Stimulated activated CD8-positive, alpha-beta memory T cell treated with anti-CD3 and anti-CD28 coated beads, Interleukin-7, amount 100 ng/mL, for 48 hours (primary cell): ENCODE measurements at regions not wholly inside any gene's neighbourhood (a gene's known extent, or its start where the extent isn't known, plus 50 kb on each side); places are given as distances from the start of the nearest gene placed in this dataset.
"Not testable (repeated sequence)": the region's sequence is repeated elsewhere in the genome, so short reads cannot be mapped to it uniquely, and the experiment has no call there.

Experiments used
- DNase-seq, 2 donors: peaks; one replicate each; pipeline ENCODE4 v3.0.0-alpha.2; 2020; ENCODE audit warnings: low read depth in 1 of 2; ENCODE audit errors: extremely low read depth in 1 of 2

GRCh38 chr13:18951412-18951811 lies 230.2 kb downstream of the TUBA3C start:
- no peak for DNase-seq

- DNase-seq: no peak
Measured at GRCh38 chr13:18949970-18950369, 231.7 kb downstream of the TUBA3C start.

- no peak for DNase-seq
Measured at GRCh38 chr13:18949489-18949761, 232.2 kb downstream of the TUBA3C start.

GRCh38 chr13:18948664-18949488 lies 232.7 kb downstream of the TUBA3C start:
- DNase-seq: no peak

GRCh38 chr13:18948012-18948663 lies 233.5 kb downstream of the TUBA3C start:
- no peak for DNase-seq

- no peak for DNase-seq
Measured at GRCh38 chr13:18947376-18947977, 234.1 kb downstream of the TUBA3C start.

- no peak for DNase-seq
Measured at GRCh38 chr13:18946738-18947137, 234.9 kb downstream of the TUBA3C start.

- DNase-seq: no peak
Measured at GRCh38 chr13:18944501-18945068, 237.0 kb downstream of the TUBA3C start.

GRCh38 chr13:18943721-18944391 lies 237.8 kb downstream of the TUBA3C start:
- no peak for DNase-seq

- no peak for DNase-seq
Measured at GRCh38 chr13:18943273-18943672, 238.4 kb downstream of the TUBA3C start.

GRCh38 chr13:18936104-18936503 lies 245.5 kb downstream of the TUBA3C start:
- DNase-seq: no peak

GRCh38 chr13:18921063-18921462 lies 260.6 kb downstream of the TUBA3C start:
- DNase-seq: no peak

- DNase-seq: not testable (repeated sequence)
Measured at GRCh38 chr13:18905096-18905495, 276.5 kb downstream of the TUBA3C start.

- DNase-seq: not testable (repeated sequence)
Measured at GRCh38 chr13:18895411-18895810, 286.2 kb downstream of the TUBA3C start.

- not testable (repeated sequence) for DNase-seq
Measured at GRCh38 chr13:18891242-18891641, 290.4 kb downstream of the TUBA3C start.

- DNase-seq: not testable (repeated sequence)
Measured at GRCh38 chr13:18874875-18875789, 306.5 kb downstream of the TUBA3C start.

- DNase-seq: not testable (repeated sequence)
Measured at GRCh38 chr13:18870557-18870956, 311.1 kb downstream of the TUBA3C start.

- DNase-seq: not testable (repeated sequence)
Measured at GRCh38 chr13:18869365-18869764, 312.3 kb downstream of the TUBA3C start.

GRCh38 chr13:18837986-18838629 lies 343.5 kb downstream of the TUBA3C start:
- not testable (repeated sequence) for DNase-seq
